ENCODE measurements at regions not wholly inside any gene's neighbourhood (a gene's known extent, or its start where the extent isn't known, plus 50 kb on each side); places are given as distances from the start of the nearest gene placed in this dataset.
"Not testable (repeated sequence)": the region's sequence is repeated elsewhere in the genome, so short reads cannot be mapped to it uniquely, and the experiment has no call there.

DNA sequence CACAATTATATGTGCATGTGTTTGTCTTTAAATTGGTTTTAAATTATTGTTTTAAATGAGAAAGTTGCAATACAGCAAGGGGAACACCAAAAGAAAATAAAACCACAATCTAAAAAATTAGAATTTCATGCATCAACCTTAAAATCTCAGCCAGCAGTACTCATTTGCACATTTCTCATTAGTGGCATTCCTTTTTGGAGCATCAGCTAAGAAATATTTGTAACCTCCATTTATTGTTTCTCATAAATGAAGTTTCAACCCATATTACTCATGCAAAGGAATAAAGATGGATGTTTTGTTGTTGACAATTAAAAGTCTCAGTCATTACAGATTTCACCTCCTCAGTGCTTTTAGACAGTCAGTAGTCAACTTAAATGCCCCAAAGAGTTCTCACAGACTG is 160.1 kb downstream of the TBX15 start:
- intact Hi-C loops (cut with DNase I): no loop called here
- no peak for DNase-seq
- no peak for ATAC-seq (ENCODE audit: poor library complexity)

- DNase-seq: no peak
- ATAC-seq (ENCODE audit: poor library complexity): no peak
- intact Hi-C loops (cut with DNase I): no loop called here
These were observed 160.5 kb downstream of the TBX15 start for GRCh38 chr1:118827636-118828035.

GRCh38 chr1:118827207-118827606 is 160.9 kb downstream of the TBX15 start:
- intact Hi-C loops (cut with DNase I): no loop called here
- DNase-seq (no peak), ATAC-seq (ENCODE audit: poor library complexity) (no peak)

DNA sequence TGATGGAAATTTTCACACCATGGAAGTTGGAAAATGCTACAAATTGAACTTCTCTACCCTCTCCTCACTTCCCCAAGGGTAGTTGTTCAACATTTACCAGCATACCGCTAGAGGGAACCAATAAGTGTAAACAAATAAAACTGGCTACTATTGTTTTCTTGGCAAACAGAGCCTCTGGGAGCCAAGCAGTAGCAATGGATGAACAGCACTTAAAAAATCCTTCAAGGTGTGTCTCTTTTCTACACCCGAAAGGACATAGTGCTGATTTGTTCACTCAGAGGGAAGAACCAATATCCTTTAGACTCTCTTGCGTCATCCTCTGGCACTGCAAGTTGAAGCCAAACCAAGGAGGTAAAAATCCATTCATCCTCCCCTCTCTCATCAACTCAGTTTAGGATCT is 161.5 kb downstream of the TBX15 start:
- no peak for DNase-seq
- no peak for ATAC-seq (ENCODE audit: poor library complexity)
- intact Hi-C loops (cut with DNase I): no loop called here

DNA sequence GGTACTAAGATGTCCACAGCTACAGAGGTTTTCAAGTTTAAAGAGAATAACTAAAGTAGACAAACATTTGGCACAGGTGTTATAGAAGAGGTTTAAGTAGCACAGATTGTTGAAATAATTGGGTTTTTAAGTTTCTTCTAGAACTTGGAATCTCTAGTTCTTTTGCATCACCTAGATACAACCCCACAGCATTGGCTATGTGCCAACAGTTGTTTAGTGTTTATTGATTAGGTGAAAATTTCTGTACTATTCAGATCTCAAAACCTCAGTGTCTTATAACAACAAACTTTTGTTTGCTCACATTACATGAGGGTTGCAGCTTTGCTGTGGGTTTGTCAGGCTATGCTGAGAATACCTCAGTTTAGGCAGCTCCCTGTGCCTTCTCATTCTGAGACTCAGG is 162.5 kb downstream of the TBX15 start:
- DNase-seq: no peak
- ATAC-seq (ENCODE audit: poor library complexity): no peak
- intact Hi-C loops (cut with DNase I): no loop called here

- ATAC-seq (ENCODE audit: poor library complexity) (no peak), DNase-seq (no peak)
- intact Hi-C loops (cut with DNase I): no loop called here
These were observed 166.3 kb downstream of the TBX15 start for GRCh38 chr1:118821801-118822200.

- ATAC-seq (ENCODE audit: poor library complexity) (no peak), DNase-seq (no peak)
- intact Hi-C loops (cut with DNase I): no loop called here
These were observed 167.3 kb downstream of the TBX15 start for GRCh38 chr1:118820864-118821263.

GRCh38 chr1:118815909-118816308 is 172.2 kb downstream of the TBX15 start:
- DNase-seq (no peak), ATAC-seq (ENCODE audit: poor library complexity) (no peak)
- intact Hi-C loops (cut with DNase I): no loop called here

GRCh38 chr1:118812555-118812954 is 175.6 kb downstream of the TBX15 start:
- intact Hi-C loops (cut with DNase I): no loop called here
- no peak for ATAC-seq (ENCODE audit: poor library complexity)
- no peak for DNase-seq

DNA sequence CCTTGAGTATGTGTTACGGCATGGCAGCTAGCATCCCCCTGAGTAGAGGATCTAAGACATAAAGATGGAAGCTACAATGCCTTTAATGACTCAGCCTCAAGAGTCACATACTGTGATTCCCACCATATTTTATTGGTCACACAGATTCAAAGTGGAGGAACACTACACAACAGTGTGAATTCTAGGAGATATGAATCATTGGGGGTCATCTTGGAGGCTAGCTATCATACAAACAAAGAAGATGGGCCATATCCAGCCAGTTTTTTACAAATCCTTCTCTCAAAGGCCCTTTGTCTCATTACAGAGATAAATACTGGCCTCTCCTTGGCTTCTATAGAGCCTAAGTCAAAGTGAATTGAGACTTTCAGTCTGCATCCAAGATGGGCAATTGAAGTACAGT is 177.0 kb downstream of the TBX15 start:
- DNase-seq (no peak), ATAC-seq (ENCODE audit: poor library complexity) (no peak)
- intact Hi-C loops (cut with DNase I): no loop called here

DNA sequence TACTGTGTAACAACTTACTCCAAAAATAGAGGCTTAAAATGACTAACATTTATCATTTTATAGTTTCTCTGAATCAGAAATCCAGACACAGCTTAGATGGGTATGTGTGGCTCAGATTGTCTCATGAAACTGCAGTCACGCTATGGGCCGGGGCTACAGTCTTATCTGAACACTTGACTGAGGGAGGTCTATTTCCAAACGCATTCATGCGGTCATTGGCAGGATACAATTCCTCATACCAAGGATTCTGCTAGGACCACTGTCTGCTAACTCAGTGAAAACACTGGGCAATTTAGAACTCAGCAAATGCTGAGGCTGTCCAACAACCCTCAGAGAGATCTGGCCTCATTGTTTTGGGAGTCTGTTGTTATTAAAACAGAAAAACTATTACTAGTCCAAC is 178.6 kb downstream of the TBX15 start:
- DNase-seq: no peak
- intact Hi-C loops (cut with DNase I): no loop called here
- ATAC-seq (ENCODE audit: poor library complexity): no peak

GRCh38 chr1:118803128-118803527 is 185.0 kb downstream of the TBX15 start:
- intact Hi-C loops (cut with DNase I); DNase-seq; ATAC-seq (ENCODE audit: poor library complexity): not testable (repeated sequence)

- intact Hi-C loops (cut with DNase I): no loop called here
- ATAC-seq (ENCODE audit: poor library complexity) (no peak), DNase-seq (no peak)
These were observed 196.9 kb downstream of the TBX15 start for GRCh38 chr1:118791094-118791691.

- ATAC-seq (ENCODE audit: poor library complexity) (no peak), DNase-seq (no peak)
- intact Hi-C loops (cut with DNase I): no loop called here
These were observed 199.7 kb downstream of the TBX15 start for GRCh38 chr1:118788463-118788862.

DNA sequence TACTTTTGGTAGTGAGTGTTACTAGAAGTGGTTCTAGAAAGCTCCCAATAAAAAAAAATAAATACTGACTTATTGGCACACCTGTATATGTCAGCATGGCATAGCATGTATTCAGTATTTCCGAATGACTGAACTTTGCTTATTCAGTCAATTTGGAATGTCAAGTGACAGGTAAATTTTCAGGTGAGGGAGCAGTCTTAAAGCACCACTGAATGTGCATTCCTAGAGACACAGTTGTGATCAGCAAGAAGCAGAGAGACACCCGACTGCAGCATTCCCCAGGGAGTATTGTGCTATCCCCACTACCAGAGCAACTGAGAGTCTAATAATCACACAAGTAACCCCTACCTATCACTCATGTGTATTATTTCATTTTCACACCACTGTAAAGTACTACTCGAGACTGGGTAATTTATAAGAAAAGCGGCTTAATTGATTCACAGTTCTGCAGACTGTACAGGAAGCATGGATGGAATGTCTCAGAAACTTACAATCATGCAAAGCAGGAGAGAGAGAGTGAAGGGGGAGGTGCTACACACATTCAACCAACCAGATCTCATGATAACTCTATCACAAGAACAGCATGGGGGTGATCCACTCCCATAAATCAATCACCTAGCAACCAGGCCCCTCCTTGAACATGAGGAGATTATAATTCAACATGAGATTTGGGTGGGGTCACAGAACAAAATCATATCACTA is 201.5 kb downstream of the TBX15 start:
- no peak for DNase-seq
- no peak for ATAC-seq (ENCODE audit: poor library complexity)
- intact Hi-C loops (cut with DNase I): no loop called here

GRCh38 chr1:118785246-118785645 is 202.9 kb downstream of the TBX15 start:
- intact Hi-C loops (cut with DNase I): no loop called here
- ATAC-seq (ENCODE audit: poor library complexity) (no peak), DNase-seq (no peak)

GRCh38 chr1:118783095-118783758 is 204.9 kb downstream of the TBX15 start:
- no peak for DNase-seq
- intact Hi-C loops (cut with DNase I): no loop called here
- ATAC-seq (ENCODE audit: poor library complexity): no peak

- DNase-seq: no peak
- ATAC-seq (ENCODE audit: poor library complexity): no peak
- intact Hi-C loops (cut with DNase I): no loop called here
These were observed 214.5 kb downstream of the TBX15 start for GRCh38 chr1:118773656-118774055.

DNA sequence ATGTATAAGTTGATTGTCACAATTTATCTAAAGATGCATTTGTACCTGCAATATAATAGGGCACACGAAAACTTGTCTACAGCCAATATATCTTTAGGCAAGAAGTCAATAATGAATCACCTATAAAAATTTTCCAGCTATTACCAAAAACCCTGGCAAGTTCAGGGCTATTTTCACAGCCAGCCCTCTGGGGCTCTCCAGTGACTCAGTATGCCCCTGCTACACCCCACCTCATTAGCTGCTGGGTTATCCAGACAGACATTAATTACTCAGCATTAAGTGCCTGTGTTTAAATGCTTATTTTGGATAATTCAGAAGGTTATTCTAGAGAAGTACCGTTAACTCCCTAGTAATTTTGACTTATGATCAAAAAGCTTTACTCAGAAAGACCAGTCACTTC is 220.2 kb downstream of the TBX15 start:
- ATAC-seq (ENCODE audit: poor library complexity) (no peak), DNase-seq (no peak)
- intact Hi-C loops (cut with DNase I): no loop called here

DNA sequence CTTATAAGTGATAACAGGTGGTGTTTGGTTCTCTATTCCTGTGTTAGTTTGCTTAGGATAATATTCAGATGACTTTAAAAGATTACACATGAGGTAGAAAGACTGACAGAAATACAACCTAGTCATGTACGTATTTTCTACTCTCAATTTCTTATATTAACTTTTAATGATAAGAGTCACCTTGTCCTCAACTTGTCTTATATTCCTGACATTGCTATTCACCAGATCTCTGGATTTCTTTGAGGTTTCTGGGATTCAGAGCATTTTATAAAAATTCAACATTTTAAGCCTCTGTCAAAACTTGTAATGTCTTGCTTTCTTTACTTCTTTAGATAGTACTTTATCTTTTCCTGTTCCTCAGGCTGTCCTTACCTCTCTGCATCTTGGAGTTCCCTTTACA is 234.2 kb downstream of the TBX15 start:
- ATAC-seq (ENCODE audit: poor library complexity): no peak
- no peak for DNase-seq
- intact Hi-C loops (cut with DNase I): no loop called here

Data from Right ventricle myocardium superior (tissue), 1 donor.